Lower leg skin (tissue), 3 donors: ENCODE measurements at regions not wholly inside any gene's neighbourhood (a gene's known extent, or its start where the extent isn't known, plus 50 kb on each side); places are given as distances from the start of the nearest gene placed in this dataset.
"Not testable (repeated sequence)": the region's sequence is repeated elsewhere in the genome, so short reads cannot be mapped to it uniquely, and the experiment has no call there.

Experiments
- POLR2A ChIP-seq, 2 donors: fragments of 450-650 bp; IDR thresholded peaks; one replicate each; pipeline ENCODE4 v1.6.1; 2016 to 2017; ENCODE audit warnings: antibody characterized with exemption in 2 of 2, mild to moderate bottlenecking in 1 of 2, moderate library complexity in 1 of 2
- TF ChIP-seq, protein P1 (sequence below), 3 donors: fragments of 450-650 bp; IDR thresholded peaks; one replicate each; pipeline ENCODE4 v1.5.1; 2016; ENCODE audit warnings: antibody characterized with exemption in 3 of 3, mild to moderate bottlenecking in 3 of 3, moderate library complexity in 2 of 3

- not testable (repeated sequence) for TF ChIP-seq POLR2A (IDR thresholded peaks at IDR 0.05)
- TF ChIP-seq, protein P1, sequence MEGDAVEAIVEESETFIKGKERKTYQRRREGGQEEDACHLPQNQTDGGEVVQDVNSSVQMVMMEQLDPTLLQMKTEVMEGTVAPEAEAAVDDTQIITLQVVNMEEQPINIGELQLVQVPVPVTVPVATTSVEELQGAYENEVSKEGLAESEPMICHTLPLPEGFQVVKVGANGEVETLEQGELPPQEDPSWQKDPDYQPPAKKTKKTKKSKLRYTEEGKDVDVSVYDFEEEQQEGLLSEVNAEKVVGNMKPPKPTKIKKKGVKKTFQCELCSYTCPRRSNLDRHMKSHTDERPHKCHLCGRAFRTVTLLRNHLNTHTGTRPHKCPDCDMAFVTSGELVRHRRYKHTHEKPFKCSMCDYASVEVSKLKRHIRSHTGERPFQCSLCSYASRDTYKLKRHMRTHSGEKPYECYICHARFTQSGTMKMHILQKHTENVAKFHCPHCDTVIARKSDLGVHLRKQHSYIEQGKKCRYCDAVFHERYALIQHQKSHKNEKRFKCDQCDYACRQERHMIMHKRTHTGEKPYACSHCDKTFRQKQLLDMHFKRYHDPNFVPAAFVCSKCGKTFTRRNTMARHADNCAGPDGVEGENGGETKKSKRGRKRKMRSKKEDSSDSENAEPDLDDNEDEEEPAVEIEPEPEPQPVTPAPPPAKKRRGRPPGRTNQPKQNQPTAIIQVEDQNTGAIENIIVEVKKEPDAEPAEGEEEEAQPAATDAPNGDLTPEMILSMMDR (IDR thresholded peaks at IDR 0.05) = not testable (repeated sequence)
Measured at GRCh38 chr9:67171721-67172120, 179.4 kb upstream of the SPATA31A3 start.
